SK-N-DZ (cell line): ENCODE measurements at regions not wholly inside any gene's neighbourhood (a gene's known extent, or its start where the extent isn't known, plus 50 kb on each side); places are given as distances from the start of the nearest gene placed in this dataset.

Experiments used
- DNase-seq: peaks from one replicate; pipeline ENCODE4 v3.0.0-alpha.2; 2015; ENCODE audit warnings: low spot score

DNA sequence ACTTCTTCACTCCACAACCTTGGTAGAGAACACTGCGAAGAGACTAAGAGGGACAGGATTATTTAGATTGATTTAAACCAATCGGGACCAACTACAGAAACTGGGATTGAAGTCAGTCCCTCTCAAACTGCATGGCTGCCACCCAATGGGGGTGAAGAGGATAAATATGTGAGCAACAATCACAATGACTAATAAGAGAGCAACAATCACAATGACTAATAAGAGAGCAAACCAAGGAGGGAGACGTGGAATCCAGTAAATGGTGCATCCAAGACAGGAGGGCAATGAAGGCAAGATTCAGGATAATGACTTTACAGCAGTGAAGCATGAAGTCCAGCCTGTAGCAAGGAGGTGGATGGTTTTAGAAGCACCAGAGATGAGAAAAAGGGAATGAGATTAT, 322.8 kb downstream of the TTLL7 start:
- no peak for DNase-seq

GRCh38 chr1:83673312-83673711, 325.6 kb downstream of the TTLL7 start:
- DNase-seq = no peak

GRCh38 chr1:83671586-83671985, 327.3 kb downstream of the TTLL7 start:
- no peak for DNase-seq

DNA sequence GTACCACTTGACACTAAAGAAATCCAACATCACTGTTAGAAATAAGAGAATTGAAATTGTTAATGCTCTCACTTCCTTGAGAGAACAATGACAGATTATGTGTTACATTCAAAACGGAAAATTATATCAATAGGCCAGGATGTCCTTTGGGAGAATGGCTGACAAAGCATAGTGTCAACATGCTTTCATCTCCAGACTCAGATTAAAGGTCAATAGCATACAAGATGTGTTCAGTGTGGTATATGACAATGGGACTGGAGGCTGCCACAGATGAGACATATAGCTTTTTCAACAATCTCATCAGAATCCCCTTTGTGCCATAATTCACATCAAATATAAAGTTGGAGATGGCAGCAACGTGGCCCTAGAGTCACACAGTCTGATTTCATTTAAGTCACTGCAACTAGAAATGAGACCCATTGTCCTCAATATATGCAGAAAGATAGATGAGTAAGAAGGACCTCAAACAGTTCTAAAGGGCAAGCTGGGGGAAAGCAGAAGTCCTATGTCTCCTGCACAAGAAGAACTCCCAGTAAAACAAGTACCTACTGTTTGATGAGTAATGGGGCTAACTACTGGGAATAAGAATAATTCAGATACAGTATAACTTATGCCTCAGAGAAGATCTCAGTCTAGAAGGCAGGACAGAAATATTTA, 327.9 kb downstream of the TTLL7 start:
- no peak for DNase-seq

- no peak for DNase-seq
These were observed 357.0 kb downstream of the TTLL7 start for GRCh38 chr1:83641796-83642443.

DNA sequence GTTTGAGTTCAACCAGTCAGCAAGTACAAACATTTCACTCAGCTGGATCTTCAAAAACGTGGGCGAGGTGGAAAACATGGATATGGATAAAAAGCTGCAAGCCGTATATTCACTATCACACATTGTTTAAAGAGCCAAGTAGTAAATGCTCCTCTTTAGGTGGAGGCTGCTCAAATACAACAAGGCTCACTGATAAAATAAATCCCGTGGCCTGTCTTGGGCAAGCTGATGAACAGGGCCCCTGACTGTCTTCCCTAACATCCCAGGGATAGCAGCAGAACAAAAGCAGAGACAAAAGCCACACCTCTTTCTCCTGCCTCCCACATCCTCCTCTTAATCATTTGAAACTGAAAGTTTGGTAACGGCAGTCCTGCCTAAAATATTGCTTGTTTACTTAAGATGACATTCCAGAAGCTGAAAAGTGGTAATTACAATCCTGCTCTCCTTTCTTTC, 357.7 kb downstream of the TTLL7 start:
- DNase-seq = no peak

DNA sequence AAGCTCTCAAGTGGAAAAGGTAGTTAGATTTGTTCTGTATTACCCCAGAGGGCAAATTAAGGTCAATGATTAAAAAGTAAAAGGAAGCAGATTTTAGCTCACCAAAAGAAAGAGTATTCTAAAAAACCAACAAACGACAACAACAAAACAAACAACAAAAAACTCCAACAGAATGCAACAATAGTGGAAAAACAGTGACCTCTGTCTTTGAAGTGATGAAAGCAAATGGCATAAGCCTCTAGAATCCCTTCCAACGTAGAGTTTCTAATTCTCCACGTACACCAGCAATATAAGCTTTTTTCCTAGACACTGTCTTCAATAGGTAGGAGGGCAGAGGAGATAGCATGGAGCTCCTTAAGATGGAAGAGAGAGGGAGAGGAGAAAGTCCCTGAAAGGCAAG, 359.1 kb downstream of the TTLL7 start:
- no peak for DNase-seq

- no peak for DNase-seq
These were observed 361.3 kb downstream of the TTLL7 start for GRCh38 chr1:83637586-83637985.

- DNase-seq = no peak
These were observed 361.9 kb downstream of the TTLL7 start for GRCh38 chr1:83637009-83637408.

DNA sequence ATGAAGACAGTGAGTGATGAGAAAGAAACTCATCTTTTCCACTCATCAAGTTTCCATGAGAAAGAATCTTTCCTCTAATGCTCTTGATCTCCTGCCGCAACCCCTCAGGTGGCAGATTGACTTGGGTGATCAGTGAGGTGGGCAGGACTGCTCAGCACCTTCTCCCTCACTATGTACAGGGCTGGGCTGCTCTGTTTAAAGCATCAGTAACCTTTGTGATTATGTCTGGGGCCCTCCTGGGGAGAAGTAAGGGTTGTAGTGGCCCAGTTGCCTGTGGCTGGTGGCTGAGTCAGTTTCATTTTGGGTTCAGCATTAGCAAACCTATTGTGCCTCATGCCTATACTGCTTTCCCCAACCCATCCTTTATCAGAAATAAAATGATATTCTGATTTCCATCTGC, 366.0 kb downstream of the TTLL7 start:
- no peak for DNase-seq

GRCh38 chr1:83631851-83632250, 367.1 kb downstream of the TTLL7 start:
- no peak for DNase-seq

DNA sequence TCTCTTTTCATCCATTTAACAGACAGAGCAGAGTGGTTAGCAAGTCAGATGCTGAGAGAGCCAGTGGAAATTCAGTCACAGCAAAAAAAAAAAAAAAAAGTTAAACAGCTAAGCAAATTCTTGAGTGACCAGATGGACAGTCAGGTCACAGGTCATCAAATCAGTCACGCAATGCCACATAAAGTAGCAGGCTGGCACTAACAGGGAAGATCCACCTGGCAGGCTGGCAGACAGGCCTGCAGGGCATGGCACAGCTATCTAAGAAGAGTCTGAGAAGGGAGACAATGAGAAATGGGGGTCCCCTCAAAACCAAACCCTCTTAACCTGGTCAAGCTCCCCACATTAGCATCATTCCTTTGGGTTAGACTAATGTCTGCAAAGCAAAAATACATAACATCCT, 371.9 kb downstream of the TTLL7 start:
- DNase-seq = no peak

DNA sequence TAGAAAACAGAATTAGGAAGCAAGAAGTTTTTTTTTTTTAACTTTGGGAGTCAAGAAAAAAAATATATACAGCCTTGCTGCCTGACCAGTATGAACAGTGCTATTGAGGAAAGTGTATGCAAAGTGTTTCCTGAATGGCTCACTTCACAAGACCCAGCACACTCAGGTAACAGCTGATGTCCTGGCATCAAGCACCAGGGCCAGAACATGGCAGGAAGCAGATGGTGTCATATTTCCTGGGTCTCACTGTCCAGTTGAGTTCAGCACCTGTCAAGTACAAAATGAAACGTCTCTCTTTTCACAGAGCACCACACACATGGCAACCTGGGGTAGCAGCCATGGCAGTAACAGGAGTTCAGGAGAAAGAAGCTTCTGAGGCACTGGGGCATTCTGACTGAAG, 372.3 kb downstream of the TTLL7 start:
- no peak for DNase-seq

DNA sequence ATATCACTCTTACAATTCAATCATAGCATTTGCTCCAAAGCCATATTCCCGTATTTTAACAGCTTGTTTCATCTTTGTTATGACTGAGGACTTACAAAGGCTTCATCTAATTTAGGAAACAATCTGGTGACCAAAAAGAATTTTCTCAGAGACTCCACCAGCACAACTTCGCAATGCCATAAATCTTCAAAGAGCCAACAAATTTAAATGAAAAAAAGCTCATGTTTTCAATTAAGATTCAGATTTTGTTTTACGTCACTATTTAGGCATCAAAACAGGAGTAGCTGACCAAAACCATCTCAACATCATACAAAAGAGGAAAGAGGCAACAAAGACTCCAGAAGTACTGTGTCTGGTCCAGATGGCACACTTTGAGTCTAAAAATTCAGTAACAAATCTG, 373.3 kb downstream of the TTLL7 start:
- DNase-seq = no peak

GRCh38 chr1:83620016-83620415, 378.9 kb downstream of the TTLL7 start:
- DNase-seq = no peak

DNA sequence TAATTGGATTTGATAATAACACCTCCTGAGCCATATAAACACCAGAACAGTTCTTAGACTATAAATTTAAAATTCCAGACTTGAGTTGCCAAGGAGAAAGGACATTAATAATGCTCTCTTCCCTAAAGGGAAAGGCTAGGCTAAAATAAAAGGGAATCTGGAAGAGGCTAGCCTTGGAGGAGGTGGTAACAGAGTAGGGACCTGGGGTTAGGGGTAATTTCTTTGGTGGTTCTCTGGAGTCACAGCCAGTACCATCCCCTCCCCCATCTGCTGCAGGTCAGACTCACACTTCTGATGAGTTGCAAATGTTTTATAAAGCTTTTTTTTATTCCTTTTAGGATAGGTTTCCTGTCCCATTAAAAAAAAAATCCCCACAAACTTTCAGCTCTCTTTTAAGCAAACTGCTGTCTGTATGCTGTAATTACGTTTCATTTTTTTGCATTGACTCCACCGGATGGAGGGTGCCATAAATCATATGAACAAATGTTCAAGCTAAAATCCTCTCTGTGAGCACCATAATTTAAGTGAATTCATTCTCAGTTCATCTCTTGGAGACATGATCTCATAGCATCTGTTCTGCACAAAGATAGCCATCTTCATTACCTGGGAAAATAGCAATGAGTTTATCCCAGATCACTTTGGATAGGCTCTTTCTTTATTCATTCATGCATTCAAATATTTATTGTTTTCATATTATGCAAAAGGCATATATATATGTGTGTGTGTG, 379.6 kb downstream of the TTLL7 start:
- peak; percentile 64 for DNase-seq

GRCh38 chr1:83617883-83618282, 381.0 kb downstream of the TTLL7 start:
- no peak for DNase-seq

DNA sequence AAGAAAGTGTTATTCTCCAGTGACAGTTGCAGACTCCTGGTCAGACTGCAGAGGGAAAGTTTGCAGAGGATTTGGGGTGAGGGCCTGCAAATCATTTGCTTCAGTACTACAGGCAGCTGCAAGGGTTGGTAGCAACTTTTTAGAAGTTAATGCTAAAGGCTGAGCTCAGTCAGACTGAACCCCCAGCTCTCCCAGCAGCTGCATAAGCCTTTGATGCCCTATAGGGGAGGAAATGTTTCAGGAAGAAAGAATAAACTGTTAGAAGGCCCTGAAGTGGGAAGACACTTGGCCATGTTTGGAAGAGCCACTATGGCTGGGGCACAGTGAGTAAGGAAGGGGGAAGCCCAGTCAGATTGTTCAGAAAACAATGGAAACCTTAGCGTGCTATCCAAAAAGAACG, 383.6 kb downstream of the TTLL7 start:
- DNase-seq = no peak

GRCh38 chr1:83606416-83606955, 392.4 kb downstream of the TTLL7 start:
- no peak for DNase-seq

DNA sequence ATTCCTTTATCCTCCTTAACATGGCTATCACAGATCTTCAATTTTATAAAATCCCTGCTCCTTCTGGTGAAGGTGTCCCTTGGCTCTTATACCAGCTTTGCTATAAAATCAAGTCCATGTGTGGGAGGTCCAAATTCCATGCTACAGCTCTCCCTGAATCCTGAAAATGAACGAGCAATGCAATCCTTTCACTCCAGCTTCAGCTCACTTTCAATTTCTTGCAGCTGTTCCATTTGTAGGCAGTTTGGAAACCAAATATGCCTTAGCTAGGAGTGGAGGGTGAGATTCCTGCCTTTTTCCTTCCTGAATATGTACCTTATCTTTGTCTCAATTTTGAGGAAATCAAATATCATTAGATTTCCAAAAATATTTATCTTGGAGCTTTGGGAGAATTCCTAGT, 402.6 kb downstream of the TTLL7 start:
- no peak for DNase-seq

- no peak for DNase-seq
These were observed 405.9 kb downstream of the TTLL7 start for GRCh38 chr1:83593073-83593472.

DNA sequence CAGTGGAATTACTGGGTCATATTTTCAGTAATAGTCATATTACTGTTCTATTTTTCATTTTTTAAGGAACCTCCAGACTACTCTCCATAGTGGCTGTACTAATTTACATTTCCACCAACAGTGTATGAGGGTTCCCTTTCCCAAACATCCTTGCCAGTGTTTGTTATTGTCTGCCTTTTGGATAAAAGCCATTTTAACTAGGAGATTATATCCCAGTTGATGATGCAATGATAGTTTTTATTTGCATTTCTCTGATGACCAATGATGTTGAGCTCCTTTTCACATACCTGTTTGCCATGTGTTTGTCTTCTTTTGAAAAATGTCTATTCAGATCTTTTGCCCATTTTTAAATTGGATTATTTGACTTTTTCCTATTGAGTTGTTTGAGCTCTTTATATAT, 410.8 kb downstream of the TTLL7 start:
- no peak for DNase-seq
